ENCODE measurements at regions not wholly inside any gene's neighbourhood (a gene's known extent, or its start where the extent isn't known, plus 50 kb on each side); places are given as distances from the start of the nearest gene placed in this dataset.

- DNase-seq (ENCODE audit: low read depth in 2 of 2): no peak
Measured at GRCh38 chr5:117072439-117072838, 497.8 kb upstream of the SEMA6A start.

- DNase-seq (ENCODE audit: low read depth in 2 of 2): no peak
Measured at GRCh38 chr5:117065800-117066199, 491.2 kb upstream of the SEMA6A start.

DNA sequence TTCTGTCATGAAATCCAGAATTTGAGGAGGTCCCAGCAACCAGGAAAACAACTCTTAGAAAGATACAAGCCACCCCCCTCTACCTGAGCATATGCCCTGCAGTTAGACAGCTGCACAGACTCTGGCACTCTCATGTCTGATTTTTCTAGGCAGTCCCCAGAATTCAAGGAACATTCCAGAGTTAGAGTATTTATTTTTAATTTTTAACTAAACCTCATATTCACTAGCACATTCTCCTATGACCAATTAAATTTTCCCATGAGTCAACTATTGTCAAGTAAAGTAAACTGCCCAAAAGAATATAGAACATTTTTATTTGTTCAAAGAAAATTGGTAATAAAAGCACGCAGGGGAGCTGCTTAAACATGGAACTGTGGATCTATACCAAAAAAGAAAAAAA is 490.5 kb upstream of the SEMA6A start:
- DNase-seq (ENCODE audit: low read depth in 2 of 2): no peak

- DNase-seq (ENCODE audit: low read depth in 2 of 2): no peak
Measured at GRCh38 chr5:117060099-117060498, 485.5 kb upstream of the SEMA6A start.

GRCh38 chr5:117058740-117059139 is 484.1 kb upstream of the SEMA6A start:
- DNase-seq (ENCODE audit: low read depth in 2 of 2): no peak

- DNase-seq (ENCODE audit: low read depth in 2 of 2): no peak
Measured at GRCh38 chr5:117055517-117055916, 480.9 kb upstream of the SEMA6A start.

DNA sequence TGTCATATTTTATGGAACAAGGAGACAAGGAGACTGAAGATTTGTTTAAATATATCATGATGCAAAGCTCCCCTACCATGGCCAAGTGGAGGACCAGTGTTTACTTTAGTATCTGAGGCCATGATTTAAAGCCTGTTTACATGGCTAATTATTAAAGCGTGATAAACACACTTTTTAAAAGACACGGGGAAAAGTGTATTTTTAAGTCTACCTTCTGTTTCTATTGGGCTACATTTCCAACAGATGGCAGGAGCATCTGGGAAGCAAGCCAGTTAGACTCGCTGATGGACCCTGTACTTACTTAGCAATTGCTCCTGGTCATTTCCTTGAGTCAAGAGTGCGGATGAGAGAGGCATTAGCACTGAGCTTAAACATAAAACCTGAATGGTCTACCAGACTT is 480.3 kb upstream of the SEMA6A start:
- DNase-seq (ENCODE audit: low read depth in 2 of 2): no peak

GRCh38 chr5:117054141-117054540 is 479.5 kb upstream of the SEMA6A start:
- DNase-seq (ENCODE audit: low read depth in 2 of 2): no peak

DNA sequence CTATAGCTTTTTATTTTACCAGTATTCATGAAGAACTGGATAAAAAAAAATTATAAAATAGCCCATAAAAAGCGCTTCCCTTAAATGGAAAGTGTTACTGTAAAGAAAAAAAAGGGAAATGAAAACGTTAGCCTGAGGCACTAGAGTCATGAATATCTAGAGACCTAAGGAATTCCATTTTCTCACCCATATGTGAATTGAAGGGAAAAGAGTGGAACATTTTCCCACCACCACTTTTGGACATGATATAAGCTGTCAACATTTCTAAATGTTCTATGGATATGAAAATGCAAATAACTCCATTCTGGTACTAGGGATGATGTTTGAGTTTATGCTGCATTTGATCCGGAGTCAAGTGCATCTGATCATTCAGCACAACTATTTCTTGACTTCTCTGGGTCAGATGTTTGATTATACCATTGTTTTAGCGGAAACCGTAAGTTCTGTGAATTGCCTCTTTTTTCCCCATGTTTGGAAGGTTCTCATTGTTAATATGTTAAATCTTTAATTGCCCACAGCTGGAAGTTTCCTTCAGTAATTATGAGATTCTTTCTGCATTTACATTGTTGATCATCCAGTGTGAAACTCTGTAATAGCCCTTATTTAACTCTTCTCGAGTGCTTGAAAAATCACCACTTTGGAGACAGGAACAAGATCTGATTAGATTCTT is 467.4 kb upstream of the SEMA6A start:
- DNase-seq (ENCODE audit: low read depth in 2 of 2): no peak

DNA sequence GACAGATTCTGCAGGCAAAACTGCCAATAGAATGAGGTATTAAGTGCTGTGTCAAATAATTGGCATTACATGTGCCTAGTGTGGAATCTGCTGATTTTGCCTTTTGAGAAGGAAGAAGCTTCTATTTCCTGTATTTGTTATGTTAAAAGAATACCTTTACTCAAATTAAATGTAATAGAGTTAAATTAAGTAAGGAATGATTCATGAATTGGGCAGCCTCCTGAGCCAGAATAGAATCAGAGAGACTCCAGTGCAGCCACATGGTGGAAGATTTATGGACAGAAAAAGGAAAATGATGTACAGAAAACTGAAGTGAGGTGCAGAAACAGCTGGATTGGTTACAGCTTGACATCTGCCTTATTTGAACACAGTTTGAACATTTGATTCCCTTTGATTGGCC is 464.4 kb upstream of the SEMA6A start:
- DNase-seq (ENCODE audit: low read depth in 2 of 2): no peak

- no peak for DNase-seq (ENCODE audit: low read depth in 2 of 2)
Measured at GRCh38 chr5:117027384-117027783, 452.8 kb upstream of the SEMA6A start.

DNA sequence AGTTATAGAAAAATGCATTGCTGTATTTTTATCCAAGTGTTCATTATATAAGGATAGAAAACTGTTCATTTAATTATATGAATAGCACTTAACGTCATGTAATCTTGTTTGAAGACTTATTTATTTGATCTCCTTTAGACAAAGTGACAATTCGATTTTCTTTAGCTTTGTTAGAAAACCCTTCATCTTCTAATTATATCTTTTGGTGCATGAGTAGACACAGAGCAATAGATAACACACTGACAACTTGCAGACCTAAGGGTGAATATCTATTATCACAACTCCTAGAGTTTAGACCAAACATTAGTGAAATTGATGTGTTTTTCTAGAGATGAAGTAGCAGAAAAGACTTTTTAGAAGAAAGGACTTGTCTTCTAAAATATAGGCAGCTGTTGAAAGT is 446.4 kb upstream of the SEMA6A start:
- no peak for DNase-seq (ENCODE audit: low read depth in 2 of 2)

GRCh38 chr5:117013280-117013877 is 438.8 kb upstream of the SEMA6A start:
- no peak for DNase-seq (ENCODE audit: low read depth in 2 of 2)

DNA sequence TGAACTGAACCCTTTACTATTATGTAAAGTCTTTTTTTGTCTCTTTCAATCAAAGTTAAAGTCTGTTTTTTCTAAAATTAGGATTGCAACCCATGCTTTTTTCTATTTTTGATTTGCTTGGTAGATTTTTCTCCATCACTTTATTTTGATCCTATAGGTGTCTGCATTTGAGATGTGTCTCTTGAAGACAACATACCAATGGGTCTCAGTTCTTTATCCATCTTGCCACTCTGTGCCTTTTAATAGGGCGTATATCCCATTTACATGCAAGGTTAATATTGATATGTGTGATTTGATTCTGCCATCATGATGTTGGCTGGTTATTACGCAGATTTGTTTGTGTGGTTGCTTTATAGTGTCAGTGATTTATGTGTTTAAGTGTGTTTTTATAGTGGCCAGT is 436.0 kb upstream of the SEMA6A start:
- DNase-seq (ENCODE audit: low read depth in 2 of 2): no peak

DNA sequence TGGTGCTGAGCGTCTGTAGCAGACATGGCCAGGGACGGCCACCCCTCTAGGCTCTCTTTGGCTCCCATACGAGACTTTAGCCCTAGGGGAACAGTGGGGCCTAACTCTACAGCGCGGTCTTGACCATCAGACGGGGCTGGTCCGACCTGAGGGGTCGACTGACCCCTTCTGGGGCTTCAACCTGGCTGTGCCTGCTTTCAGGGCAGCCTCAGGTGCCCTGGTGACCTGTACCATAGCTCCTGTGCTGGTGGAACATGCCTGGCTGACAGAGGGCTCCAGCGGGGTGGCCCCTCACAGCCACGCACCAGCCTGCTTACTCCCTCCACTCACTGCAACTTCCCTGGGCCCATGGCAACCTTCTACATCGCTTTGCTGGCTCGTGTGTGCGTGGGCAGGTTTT is 423.4 kb upstream of the SEMA6A start:
- DNase-seq (ENCODE audit: low read depth in 2 of 2): no peak

DNA sequence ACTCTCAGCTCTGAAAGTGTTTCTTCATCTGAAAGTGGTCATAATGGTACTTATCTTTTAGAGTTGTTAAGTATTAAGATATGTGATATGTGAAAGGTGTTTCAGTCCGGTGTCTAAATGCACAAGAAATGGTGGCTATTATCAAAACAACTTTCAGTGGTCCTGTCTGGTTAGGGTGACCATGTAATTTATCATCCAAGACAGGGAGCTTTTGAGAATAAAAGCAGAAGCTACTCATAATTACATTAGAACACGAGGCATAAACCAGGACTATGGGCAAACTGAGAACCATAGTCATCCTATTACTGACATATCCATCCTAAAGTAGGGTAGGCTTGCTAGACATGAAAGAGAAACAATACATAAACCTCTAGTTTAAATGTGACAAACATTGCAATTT is 418.1 kb upstream of the SEMA6A start:
- no peak for DNase-seq (ENCODE audit: low read depth in 2 of 2)

- no peak for DNase-seq (ENCODE audit: low read depth in 2 of 2)
Measured at GRCh38 chr5:116989995-116990394, 415.4 kb upstream of the SEMA6A start.

GRCh38 chr5:116982035-116982434 is 407.4 kb upstream of the SEMA6A start:
- DNase-seq (ENCODE audit: low read depth in 2 of 2): no peak

- DNase-seq (ENCODE audit: low read depth in 2 of 2): no peak
Measured at GRCh38 chr5:116980581-116980980, 406.0 kb upstream of the SEMA6A start.

DNA sequence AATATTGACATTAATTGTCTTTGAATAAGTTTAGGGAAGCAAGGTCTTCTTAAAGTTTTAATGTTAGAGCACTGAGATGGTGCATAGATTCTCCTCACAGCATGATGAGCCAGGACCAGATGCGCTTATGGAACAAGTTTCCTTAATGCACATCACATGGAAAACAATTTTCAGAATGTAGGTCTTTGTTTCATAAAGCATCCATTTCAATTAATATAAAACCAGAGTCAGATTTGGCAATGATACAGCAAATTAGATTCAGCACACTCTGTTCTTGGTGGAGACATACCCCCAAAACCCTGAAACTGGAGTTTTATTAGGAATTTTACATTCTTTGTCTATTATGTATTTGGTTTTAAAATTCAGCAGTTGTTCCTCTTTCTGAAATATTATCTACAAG is 402.1 kb upstream of the SEMA6A start:
- DNase-seq (ENCODE audit: low read depth in 2 of 2): no peak

DNA sequence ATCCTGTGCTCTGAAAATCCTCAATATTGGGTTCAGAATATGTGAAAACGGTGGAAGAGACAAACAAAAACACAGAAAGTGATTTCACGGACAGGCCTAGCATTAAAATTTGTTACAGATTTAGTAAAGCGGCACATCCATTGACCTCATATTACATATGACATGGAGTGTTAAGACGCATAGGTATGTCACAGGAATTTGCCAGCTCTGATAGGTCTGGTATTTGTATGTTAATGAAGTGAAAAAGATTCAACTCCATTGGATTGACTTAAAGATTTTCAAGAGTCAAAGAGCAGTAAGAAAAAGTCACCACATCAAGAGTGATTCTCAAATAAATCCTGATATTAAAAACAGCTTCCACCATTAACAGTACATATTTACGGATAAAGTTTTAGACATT is 396.5 kb upstream of the SEMA6A start:
- DNase-seq (ENCODE audit: low read depth in 2 of 2): no peak

DNA sequence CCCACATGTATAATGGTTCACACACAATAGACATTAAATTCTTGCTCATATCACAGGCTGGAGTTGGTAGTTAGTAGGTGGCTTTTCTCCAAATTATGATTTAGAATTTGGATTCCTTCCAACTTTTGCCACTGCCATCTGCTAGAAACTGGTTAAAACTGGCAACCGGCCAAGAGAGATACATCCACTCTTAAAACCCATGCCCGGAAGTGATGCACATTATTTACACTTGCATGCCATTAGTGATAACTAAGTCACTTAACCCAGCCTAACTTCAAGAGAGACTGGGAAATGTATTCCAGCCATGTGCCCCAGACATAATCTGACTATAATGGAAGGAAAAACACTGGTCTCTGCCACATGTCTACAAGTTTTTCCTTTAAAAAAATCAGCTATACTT is 395.7 kb upstream of the SEMA6A start:
- no peak for DNase-seq (ENCODE audit: low read depth in 2 of 2)

DNA sequence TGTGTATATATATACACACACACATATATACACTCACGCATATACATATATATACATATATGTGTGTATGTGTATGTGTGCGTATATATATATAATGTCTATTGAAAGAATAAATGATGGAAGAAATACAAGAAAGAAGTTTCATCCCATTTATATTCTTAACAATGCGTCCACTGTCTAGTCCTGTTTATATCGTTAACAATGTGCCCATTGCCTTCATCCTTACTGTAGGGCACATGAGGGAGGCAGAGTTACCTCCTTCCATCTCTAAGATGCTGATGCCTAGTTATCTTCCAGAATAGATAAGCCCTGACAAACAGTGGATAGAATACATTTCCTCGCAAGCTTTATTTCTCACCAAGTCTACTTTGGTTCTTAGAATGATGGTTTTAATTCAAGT is 389.8 kb upstream of the SEMA6A start:
- DNase-seq (ENCODE audit: low read depth in 2 of 2): no peak

DNA sequence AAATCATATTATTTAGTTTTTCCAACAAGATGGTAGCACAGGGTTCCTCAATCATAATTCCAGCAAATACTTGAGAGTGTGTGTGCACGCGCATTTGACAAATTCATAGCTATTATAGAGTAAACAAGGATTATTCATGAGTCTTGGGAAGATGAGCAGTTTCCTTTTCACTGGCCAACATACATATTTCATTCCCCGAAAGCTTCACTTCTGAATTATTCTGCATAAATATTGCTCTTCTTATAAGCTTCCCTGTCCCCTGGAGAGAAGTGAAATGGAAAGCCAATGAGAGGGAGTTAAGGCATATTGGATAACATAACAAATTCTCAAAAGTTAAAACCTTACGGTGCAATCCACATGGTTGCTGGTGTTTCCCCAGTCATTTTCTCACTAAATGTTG is 386.4 kb upstream of the SEMA6A start:
- DNase-seq (ENCODE audit: low read depth in 2 of 2): no peak
